Right lobe of liver (tissue), 6 donors: ENCODE measurements at regions not wholly inside any gene's neighbourhood (a gene's known extent, or its start where the extent isn't known, plus 50 kb on each side); places are given as distances from the start of the nearest gene placed in this dataset.

Experiments used
- ATAC-seq, 4 donors: fragments of 200-7000 bp; cut with Tn5 transposase; one replicate each; pipeline ENCODE4 v1.9.1; 2020; ENCODE audit warnings: mild to moderate bottlenecking in 4 of 4, moderate library complexity in 4 of 4
- DNase-seq, 3 donors: peaks; one replicate each; pipeline ENCODE4 v3.0.0-alpha.2; 2020
- H3K27ac ChIP-seq, 3 donors: fragments of 200-600 bp; one replicate each; pipeline ENCODE4 v1.8.0; 2022
- H3K27me3 ChIP-seq, 2 donors: fragments of 200-600 bp; one replicate each; pipeline ENCODE4 v1.8.0; 2022
- H3K36me3 ChIP-seq, 4 donors: fragments of 200-600 bp; sonication (generic) in 1 of 4; one replicate each; pipeline versions ENCODE4 v1.5.1 to v1.8.0; 2017 to 2022; ENCODE audit warnings: control low read depth in 1 of 4
- H3K4me1 ChIP-seq, 4 donors: fragments of 200-600 bp; sonication (generic) in 1 of 4; one replicate each; pipeline versions ENCODE4 v1.5.1 to v1.8.0; 2017 to 2022; ENCODE audit warnings: control low read depth in 1 of 4
- H3K4me3 ChIP-seq, 3 donors: fragments of 200-600 bp; one replicate each; pipeline ENCODE4 v1.8.0; 2022
- H3K9me3 ChIP-seq, 4 donors: fragments of 200-600 bp; sonication (generic) in 1 of 4; one replicate each; pipeline versions ENCODE4 v1.5.1 to v1.8.0; 2017 to 2022; ENCODE audit warnings: control low read depth in 1 of 4
- CTCF ChIP-seq, 4 donors: fragments of 200-600 bp in 3 of 4; fragments of 450-650 bp in 1 of 4; IDR thresholded peaks; one replicate each; pipeline versions ENCODE4 v1.5.1 to v1.8.0; 2016 to 2022; ENCODE audit warnings: antibody characterized with exemption in 4 of 4, mild to moderate bottlenecking in 2 of 4
- POLR2A ChIP-seq: fragments of 450-650 bp; IDR thresholded peaks from one replicate; pipeline ENCODE4 v1.6.1; 2017; ENCODE audit warnings: antibody characterized with exemption, mild to moderate bottlenecking
- WGBS: methylation state at CpG from one replicate; pipeline ENCODE4 v1.1.6; 2018; ENCODE audit warnings: low coverage, low lambda C conversion rate; ENCODE audit not compliant: insufficient coverage; ENCODE audit errors: missing lambda C conversion rate; 5-methylcytosine and 5-hydroxymethylcytosine counted together
- intact Hi-C, 2 donors: fragments of 100-400 bp; cut with DNase I; formaldehyde crosslinking; loops; one replicate each; pipeline versions ENCODE4 v1.11.2 to v1.14.1; 2022
- donor health status: DM: no; HTN: yes; CAD: no.
- donor health status: DM: no; HTN: no; CAD: no.
- donor health status: DM: no; HTN: no; CAD: no.
- donor health status: DM: no; HTN: yes; CAD: no.
- donor health status: DM: no; HTN: yes; CAD: no.

DNA sequence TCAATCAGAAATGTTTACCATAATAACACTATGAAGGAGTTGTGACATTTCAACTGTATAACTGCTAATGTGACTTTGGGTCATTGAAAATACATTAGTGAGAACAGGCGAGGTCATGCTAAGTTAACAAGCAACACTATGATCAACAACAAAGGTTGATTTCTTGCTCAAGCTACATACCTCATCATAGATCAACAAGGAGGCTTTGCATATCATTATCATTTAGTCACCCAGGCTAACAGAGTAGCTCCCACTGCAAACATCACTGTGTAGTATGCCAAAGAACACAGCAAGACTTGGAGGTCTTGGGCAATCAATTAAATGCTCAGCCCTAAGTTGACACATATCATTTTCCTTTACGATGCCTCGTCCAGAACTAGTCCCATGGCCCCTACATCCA, 212.5 kb downstream of the NOVA1 start:
- 29% methylated on average over 3 of the region's 3 CpGs for WGBS
- Histone ChIP-seq H3K4me1 (no peaks in the 10 kb centered on the region), H3K36me3 (no peaks in the 10 kb centered on the region), H3K9me3 (no peaks in the 10 kb centered on the region), H3K27me3 (no peaks in the 10 kb centered on the region), H3K27ac (no peak overlapping the region), H3K4me3 (no peak overlapping the region)
- DNase-seq: no peak
- TF ChIP-seq CTCF (IDR thresholded peaks at IDR 0.05) (no peak), POLR2A (no peak)
- intact Hi-C loops: no loop called here
- ATAC-seq: peak in 1 of 4 donors; percentile 59

GRCh38 chr14:26382901-26383685, 214.7 kb downstream of the NOVA1 start:
- WGBS: 71% methylated on average over 6 of the region's 6 CpGs
- intact Hi-C loops: no loop called here
- Histone ChIP-seq H3K27ac (no peak overlapping the region), H3K4me3 (no peak overlapping the region), H3K9me3 (no peaks in the 10 kb centered on the region), H3K4me1 (no peaks in the 10 kb centered on the region), H3K27me3 (no peaks in the 10 kb centered on the region), H3K36me3 (no peaks in the 10 kb centered on the region)
- ATAC-seq (no peak), DNase-seq (no peak)
- TF ChIP-seq POLR2A (no peak), CTCF (IDR thresholded peaks at IDR 0.05) (no peak)

DNA sequence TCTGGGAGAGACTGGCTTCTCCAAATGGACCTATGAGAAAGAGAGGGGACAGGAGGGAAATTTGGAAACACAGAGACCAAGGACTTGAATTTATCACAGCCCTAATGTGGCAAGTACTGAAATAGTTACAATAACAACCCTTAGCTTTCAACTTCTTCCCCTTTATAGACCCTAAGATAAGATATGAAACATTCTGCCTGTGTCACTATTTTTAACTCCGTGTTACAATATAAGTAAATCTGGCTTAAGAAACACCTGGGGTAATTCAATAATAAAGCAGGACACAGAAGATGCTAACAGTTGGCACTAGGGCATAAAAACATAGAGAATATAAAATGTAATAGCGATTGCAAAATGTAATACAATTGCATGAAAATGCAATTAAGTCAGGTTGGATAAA, 216.4 kb downstream of the NOVA1 start:
- Histone ChIP-seq H3K27ac (no peak overlapping the region), H3K9me3 (no peaks in the 10 kb centered on the region), H3K36me3 (no peaks in the 10 kb centered on the region), H3K4me1 (no peaks in the 10 kb centered on the region), H3K27me3 (no peaks in the 10 kb centered on the region), H3K4me3 (no peak overlapping the region)
- TF ChIP-seq POLR2A (no peak), CTCF (IDR thresholded peaks at IDR 0.05) (no peak)
- intact Hi-C loops: no loop called here
- ATAC-seq: no peak
- no peak for DNase-seq
- 29% methylated on average over 2 of the region's 2 CpGs for WGBS

GRCh38 chr14:26380637-26381036, 217.2 kb downstream of the NOVA1 start:
- H3K27ac ChIP-seq: no peak overlapping the region
- TF ChIP-seq POLR2A (no peak), CTCF (IDR thresholded peaks at IDR 0.05) (no peak)
- ATAC-seq (no peak), DNase-seq (no peak)
- intact Hi-C loops: no loop called here
- WGBS: 71% methylated on average over 1 of the region's 1 CpG
- H3K36me3 ChIP-seq: no peaks in the 10 kb centered on the region
- no peak overlapping the region for H3K4me3 ChIP-seq
- H3K27me3 ChIP-seq: no peaks in the 10 kb centered on the region
- H3K9me3 ChIP-seq: no peaks in the 10 kb centered on the region
- H3K4me1 ChIP-seq: no peaks in the 10 kb centered on the region
